Vagina (tissue), 2 donors: ENCODE measurements at regions not wholly inside any gene's neighbourhood (a gene's known extent, or its start where the extent isn't known, plus 50 kb on each side); places are given as distances from the start of the nearest gene placed in this dataset.

ENCODE experiments used
- POLR2A ChIP-seq, 2 donors: fragments of 450-650 bp; IDR thresholded peaks; one replicate each; pipeline ENCODE4 v1.6.1; 2017; ENCODE audit warnings: antibody characterized with exemption in 2 of 2, mild to moderate bottlenecking in 2 of 2, moderate library complexity in 2 of 2
- TF ChIP-seq, protein P1 (sequence below), 3 experiments: fragments of 450-650 bp in 2 of 3; fragments of 200-600 bp in 1 of 3; sonication (generic) in 1 of 3; IDR thresholded peaks; one replicate each; pipeline ENCODE4 v1.5.1; 2017 to 2019; ENCODE audit warnings: antibody characterized with exemption in 3 of 3, mild to moderate bottlenecking in 2 of 3, moderate library complexity in 2 of 3

DNA sequence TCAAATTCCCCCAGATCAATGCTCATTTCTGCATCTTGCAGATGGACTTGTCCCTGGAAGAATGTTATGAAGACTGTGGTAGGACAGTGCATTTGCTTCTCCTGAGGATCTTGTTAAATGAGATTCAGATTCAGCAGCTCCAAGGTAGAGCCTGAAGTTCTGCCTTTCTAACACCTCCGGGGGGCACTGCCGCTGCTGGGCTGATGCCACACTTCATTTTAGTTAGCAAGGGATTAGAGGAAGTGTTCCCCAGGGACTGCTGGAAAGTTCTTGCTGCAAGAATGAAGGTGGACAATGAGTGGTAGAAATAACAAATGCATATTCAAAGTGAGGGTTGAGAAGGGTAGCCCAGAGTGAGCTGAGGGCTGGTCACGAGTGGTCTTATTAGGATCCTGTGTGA is 434.3 kb upstream of the AKR1E2 start:
- TF ChIP-seq, protein P1, sequence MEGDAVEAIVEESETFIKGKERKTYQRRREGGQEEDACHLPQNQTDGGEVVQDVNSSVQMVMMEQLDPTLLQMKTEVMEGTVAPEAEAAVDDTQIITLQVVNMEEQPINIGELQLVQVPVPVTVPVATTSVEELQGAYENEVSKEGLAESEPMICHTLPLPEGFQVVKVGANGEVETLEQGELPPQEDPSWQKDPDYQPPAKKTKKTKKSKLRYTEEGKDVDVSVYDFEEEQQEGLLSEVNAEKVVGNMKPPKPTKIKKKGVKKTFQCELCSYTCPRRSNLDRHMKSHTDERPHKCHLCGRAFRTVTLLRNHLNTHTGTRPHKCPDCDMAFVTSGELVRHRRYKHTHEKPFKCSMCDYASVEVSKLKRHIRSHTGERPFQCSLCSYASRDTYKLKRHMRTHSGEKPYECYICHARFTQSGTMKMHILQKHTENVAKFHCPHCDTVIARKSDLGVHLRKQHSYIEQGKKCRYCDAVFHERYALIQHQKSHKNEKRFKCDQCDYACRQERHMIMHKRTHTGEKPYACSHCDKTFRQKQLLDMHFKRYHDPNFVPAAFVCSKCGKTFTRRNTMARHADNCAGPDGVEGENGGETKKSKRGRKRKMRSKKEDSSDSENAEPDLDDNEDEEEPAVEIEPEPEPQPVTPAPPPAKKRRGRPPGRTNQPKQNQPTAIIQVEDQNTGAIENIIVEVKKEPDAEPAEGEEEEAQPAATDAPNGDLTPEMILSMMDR (IDR thresholded peaks at IDR 0.05) = no peak
- TF ChIP-seq POLR2A (IDR thresholded peaks at IDR 0.05) = no peak
